ENCODE measurements at regions not wholly inside any gene's neighbourhood (a gene's known extent, or its start where the extent isn't known, plus 50 kb on each side); places are given as distances from the start of the nearest gene placed in this dataset.
"Not testable (repeated sequence)": the region's sequence is repeated elsewhere in the genome, so short reads cannot be mapped to it uniquely, and the experiment has no call there.

DNA sequence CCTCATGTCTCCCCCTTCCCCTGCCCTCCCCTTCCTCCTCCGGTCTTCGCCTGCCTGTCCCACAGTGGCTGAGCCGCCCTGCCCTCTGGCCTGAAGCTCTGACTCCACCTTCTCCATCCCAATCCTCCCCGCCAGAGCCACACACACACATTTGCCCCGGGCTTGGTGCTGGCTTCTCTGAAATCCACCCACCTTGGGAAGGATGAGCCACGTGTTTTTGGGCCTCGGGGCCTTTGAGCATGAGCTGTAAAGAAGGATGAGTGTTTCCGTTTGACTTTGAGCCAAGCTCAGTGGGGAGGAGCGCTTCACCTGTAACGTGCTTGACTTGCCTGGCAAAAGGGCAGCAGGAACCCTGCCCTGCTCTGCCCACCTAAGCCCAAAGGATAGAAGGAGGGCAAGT lies 295.1 kb downstream of the SIPA1L2 start:
- ChIA-PET CTCF (no interaction called here), POLR2A (no interaction called here)
- no peak for DNase-seq (ENCODE audit: low read depth)
- H3K27me3 ChIP-seq (ENCODE audit: control insufficient read depth, insufficient read depth, low read length): no peaks in the 10 kb centered on the region
- TF ChIP-seq, protein P1, sequence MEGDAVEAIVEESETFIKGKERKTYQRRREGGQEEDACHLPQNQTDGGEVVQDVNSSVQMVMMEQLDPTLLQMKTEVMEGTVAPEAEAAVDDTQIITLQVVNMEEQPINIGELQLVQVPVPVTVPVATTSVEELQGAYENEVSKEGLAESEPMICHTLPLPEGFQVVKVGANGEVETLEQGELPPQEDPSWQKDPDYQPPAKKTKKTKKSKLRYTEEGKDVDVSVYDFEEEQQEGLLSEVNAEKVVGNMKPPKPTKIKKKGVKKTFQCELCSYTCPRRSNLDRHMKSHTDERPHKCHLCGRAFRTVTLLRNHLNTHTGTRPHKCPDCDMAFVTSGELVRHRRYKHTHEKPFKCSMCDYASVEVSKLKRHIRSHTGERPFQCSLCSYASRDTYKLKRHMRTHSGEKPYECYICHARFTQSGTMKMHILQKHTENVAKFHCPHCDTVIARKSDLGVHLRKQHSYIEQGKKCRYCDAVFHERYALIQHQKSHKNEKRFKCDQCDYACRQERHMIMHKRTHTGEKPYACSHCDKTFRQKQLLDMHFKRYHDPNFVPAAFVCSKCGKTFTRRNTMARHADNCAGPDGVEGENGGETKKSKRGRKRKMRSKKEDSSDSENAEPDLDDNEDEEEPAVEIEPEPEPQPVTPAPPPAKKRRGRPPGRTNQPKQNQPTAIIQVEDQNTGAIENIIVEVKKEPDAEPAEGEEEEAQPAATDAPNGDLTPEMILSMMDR (IDR thresholded peaks at IDR 0.05; ENCODE audit: insufficient read depth, low read depth, low read length): no peak
- no peaks in the 10 kb centered on the region for H3K36me3 ChIP-seq (ENCODE audit: control insufficient read depth, insufficient read depth, low read length)
- no peak overlapping the region for H3K4me3 ChIP-seq (ENCODE audit: low read depth, low read length)

DNA sequence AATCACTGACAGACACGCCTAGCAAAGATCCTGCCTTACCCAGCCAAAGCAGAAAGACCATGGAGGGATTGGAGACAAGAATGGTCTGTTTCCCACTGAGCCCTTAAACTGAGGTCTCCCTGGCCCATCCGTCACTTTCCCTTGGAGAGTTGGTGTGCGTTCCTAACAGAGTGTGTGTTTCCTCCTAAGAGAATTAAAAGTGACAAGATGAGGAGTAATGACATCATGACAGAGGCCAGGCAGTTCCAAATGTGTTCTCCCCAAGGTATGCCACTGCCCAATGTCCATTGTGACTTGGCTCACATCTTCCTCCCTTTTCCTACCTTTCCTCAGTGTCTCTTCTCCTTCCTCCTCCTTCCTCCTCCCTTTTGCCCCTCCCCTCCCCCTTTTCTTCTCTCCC lies 295.7 kb downstream of the SIPA1L2 start:
- no peak for DNase-seq (ENCODE audit: low read depth)
- H3K27me3 ChIP-seq (ENCODE audit: control insufficient read depth, insufficient read depth, low read length): no peaks in the 10 kb centered on the region
- H3K4me3 ChIP-seq (ENCODE audit: low read depth, low read length): no peak overlapping the region
- TF ChIP-seq, protein P1 (IDR thresholded peaks at IDR 0.05; ENCODE audit: insufficient read depth, low read depth, low read length): no peak
- no peaks in the 10 kb centered on the region for H3K36me3 ChIP-seq (ENCODE audit: control insufficient read depth, insufficient read depth, low read length)
- ChIA-PET CTCF (no interaction called here), POLR2A (no interaction called here)

DNA sequence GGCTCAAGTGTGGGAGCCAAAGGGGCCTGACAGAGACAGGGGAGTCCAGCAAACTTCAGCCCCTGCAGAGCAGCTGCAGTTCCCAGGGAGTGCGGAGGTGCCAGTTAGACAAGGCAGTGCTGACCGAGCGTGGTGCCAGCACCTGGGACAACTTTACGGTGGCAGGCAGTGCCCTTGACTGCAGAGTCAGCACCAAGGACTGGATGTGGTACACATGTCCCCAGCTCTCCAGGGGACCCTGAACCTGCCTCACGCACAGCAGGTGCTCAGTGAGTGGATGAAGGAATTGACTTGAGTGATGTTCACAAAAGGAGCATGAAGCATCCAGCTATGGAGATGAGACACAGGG lies 296.5 kb downstream of the SIPA1L2 start:
- CTCF ChIA-PET: interaction anchor here (0.6 kb wide), 1 partner anchor 21 kb away, joined by 5 read pairs; no protein-coding TSS in a partner anchor
- Histone ChIP-seq H3K36me3 (ENCODE audit: control insufficient read depth, insufficient read depth, low read length) (no peaks in the 10 kb centered on the region), H3K27me3 (ENCODE audit: control insufficient read depth, insufficient read depth, low read length) (no peaks in the 10 kb centered on the region), H3K4me3 (ENCODE audit: low read depth, low read length) (no peak overlapping the region)
- POLR2A ChIA-PET: no interaction called here
- no peak for DNase-seq (ENCODE audit: low read depth)
- TF ChIP-seq, protein P1 (IDR thresholded peaks at IDR 0.05; ENCODE audit: insufficient read depth, low read depth, low read length): no peak

DNA sequence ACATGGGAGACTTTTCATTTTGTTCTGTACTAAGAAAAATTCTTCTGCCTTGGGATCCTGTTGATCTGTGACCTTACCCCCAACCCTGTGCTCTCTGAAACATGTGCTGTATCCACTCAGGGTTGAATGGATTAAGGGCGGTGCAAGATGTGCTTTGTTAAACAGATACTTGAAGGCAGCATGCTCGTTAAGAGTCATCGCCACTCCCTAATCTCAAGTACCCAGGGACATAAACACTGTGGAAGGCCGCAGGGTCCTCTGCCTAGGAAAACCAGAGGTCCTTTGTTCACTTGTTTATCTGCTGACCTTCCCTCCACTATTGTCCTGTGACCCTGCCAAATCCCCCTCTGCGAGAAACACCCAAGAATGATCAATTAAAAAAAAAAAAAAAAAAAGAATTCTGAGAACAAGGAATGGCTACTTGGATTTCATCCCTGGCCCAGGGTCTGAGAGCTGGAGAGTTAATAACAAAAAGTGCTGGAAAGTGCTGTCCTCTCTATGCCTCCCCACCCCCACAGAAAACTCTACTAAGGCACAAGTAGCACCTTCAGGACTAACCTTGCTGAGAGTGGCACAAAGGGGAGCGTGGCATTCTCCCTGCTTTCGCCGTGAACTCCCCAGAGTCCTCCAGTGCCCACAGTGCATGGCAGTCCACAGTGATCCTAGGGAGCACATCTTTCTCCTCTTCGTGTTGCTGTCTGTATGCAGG lies 297.1 kb downstream of the SIPA1L2 start:
- CTCF ChIA-PET: interaction anchor here (0.6 kb wide), 1 partner anchor 21 kb away, joined by 5 read pairs; no protein-coding TSS in a partner anchor
- H3K4me3 ChIP-seq (ENCODE audit: low read depth, low read length); H3K27me3 ChIP-seq (ENCODE audit: control insufficient read depth, insufficient read depth, low read length); DNase-seq (ENCODE audit: low read depth); POLR2A ChIA-PET; H3K36me3 ChIP-seq (ENCODE audit: control insufficient read depth, insufficient read depth, low read length): not testable (repeated sequence)

DNA sequence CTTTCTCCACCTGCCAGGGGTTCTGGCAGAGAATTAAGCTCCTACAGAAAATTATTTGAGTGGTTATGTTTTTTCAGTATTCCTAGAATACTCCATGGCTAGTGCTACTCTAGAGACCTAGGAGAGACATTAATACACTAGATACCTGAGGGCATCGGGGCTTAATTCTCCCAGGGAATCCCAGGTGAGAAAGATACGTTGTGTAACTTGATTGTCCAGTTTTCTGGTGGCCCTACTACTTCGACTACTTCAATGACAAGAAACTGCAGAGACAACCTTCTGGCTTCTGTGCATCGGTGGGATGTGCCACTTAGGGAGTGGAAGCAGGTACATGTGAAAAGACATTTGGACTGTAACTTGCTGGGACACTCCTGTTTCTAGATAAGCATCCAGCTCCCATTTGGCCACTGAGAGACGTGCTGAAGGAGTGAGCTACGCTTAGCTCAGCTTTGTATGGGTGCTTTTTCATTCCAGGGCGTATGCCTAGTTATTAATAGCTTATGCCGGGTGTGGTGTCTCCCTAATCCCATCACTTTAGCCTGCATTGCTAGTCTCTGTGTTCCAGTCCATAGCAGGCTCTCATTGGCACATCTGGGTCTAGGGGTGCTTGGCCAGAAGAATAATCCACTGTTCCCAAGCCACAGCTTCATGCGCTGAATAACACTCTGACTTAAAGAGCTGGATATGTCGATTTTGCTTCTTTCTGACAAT lies 300.7 kb downstream of the SIPA1L2 start:
- no peak for DNase-seq (ENCODE audit: low read depth)

More for the DNA sequence above, 300.7 kb downstream of the SIPA1L2 start:
- CTCF ChIA-PET: no interaction called here
- Histone ChIP-seq H3K4me3 (ENCODE audit: low read depth, low read length) (no peak overlapping the region), H3K36me3 (ENCODE audit: control insufficient read depth, insufficient read depth, low read length) (no peaks in the 10 kb centered on the region), H3K27me3 (ENCODE audit: control insufficient read depth, insufficient read depth, low read length) (no peaks in the 10 kb centered on the region)
- TF ChIP-seq, protein P1 (IDR thresholded peaks at IDR 0.05; ENCODE audit: insufficient read depth, low read depth, low read length): no peak
- POLR2A ChIA-PET: no interaction called here
